IMR-90 (cell line): ENCODE measurements at regions not wholly inside any gene's neighbourhood (a gene's known extent, or its start where the extent isn't known, plus 50 kb on each side); places are given as distances from the start of the nearest gene placed in this dataset.
"Not testable (repeated sequence)": the region's sequence is repeated elsewhere in the genome, so short reads cannot be mapped to it uniquely, and the experiment has no call there.

Experiments used
- ATAC-seq: fragments of 200-7000 bp; cut with Tn5 transposase; 2 replicates; pipeline ENCODE4 v1.9.1; 2020; ENCODE audit warnings: low read depth, mild to moderate bottlenecking, moderate library complexity
- BruUV-seq: library from RNA; stranded (reverse); fragments of 400-500 nt; replicated peaks from 2 replicates; lab custom pipeline; 2021; lab: Mats Ljungman, UMichigan
- CTCF ChIA-PET: fragments of 300-600 bp; formaldehyde crosslinking; extraction: SDS; loops from one replicate; lab custom pipeline; 2021; ENCODE audit warnings: antibody characterized with exemption; lab: Yijun Ruan, JAX
- POLR2A ChIA-PET: fragments of 300-600 bp; sonication (Branson Sonifier 250); formaldehyde crosslinking; loops from one replicate; lab custom pipeline; 2022; ENCODE audit warnings: antibody characterized with exemption; ENCODE audit not compliant: unreplicated experiment; lab: Charles Lee
- DNase-seq: peaks from one replicate; pipeline ENCODE4 v3.0.0; 2013
- H2AFZ ChIP-seq: replicated peaks from 2 replicates; pipeline ENCODE3; 2013; ENCODE audit warnings: low read length, mild to moderate bottlenecking; ENCODE audit not compliant: poor library complexity
- H2AK5ac ChIP-seq: 2 replicates; pipeline ENCODE4 v1.6.1; 2013; ENCODE audit warnings: low read depth, low read length, inconsistent platforms
- H2AK9ac ChIP-seq: replicated peaks from 2 replicates; pipeline ENCODE3; 2013; ENCODE audit warnings: mild to moderate bottlenecking, low read depth, low read length, moderate library complexity; ENCODE audit not compliant: poor library complexity
- H2BK120ac ChIP-seq: 2 replicates; pipeline ENCODE4 v1.6.1; 2013; ENCODE audit warnings: low read depth, low read length, inconsistent platforms
- H2BK15ac ChIP-seq: 3 replicates; pipeline ENCODE4 v1.6.1; 2013; ENCODE audit warnings: low read depth, low read length, inconsistent platforms
- H2BK20ac ChIP-seq: 2 replicates; pipeline ENCODE4 v1.6.1; 2013; ENCODE audit warnings: low read depth, mild to moderate bottlenecking, inconsistent platforms, low read length, moderate library complexity
- H2BK5ac ChIP-seq: 2 replicates; pipeline ENCODE4 v1.6.1; 2013; ENCODE audit warnings: mild to moderate bottlenecking, low read depth, low read length, inconsistent platforms; ENCODE audit not compliant: poor library complexity, severe bottlenecking
- H3K14ac ChIP-seq: replicated peaks from 2 replicates; pipeline ENCODE4 v1.6.1; 2013; ENCODE audit warnings: low read depth, low read length, inconsistent platforms
- H3K18ac ChIP-seq: 2 replicates; pipeline ENCODE4 v1.6.1; 2013; ENCODE audit warnings: low read depth, low read length, control low read depth
- H3K23ac ChIP-seq: 2 replicates; pipeline ENCODE4 v1.6.1; 2013; ENCODE audit warnings: low read depth, low read length, inconsistent platforms
- H3K27ac ChIP-seq: 2 replicates; pipeline ENCODE4 v1.5.1; 2013; ENCODE audit warnings: mild to moderate bottlenecking, control low read depth, low read length; ENCODE audit not compliant: insufficient read depth
- H3K27me3 ChIP-seq: 2 replicates; pipeline ENCODE4 v1.6.1; 2013; ENCODE audit warnings: low read length; ENCODE audit not compliant: control insufficient read depth, insufficient read depth
- H3K36me3 ChIP-seq: 2 replicates; pipeline ENCODE4 v1.6.1; 2013; ENCODE audit warnings: low read length, mixed read lengths; ENCODE audit not compliant: control insufficient read depth, insufficient read depth
- H3K4ac ChIP-seq: 2 replicates; pipeline ENCODE4 v1.6.1; 2013; ENCODE audit warnings: low read depth, low read length, inconsistent platforms
- H3K4me1 ChIP-seq: 2 replicates; pipeline ENCODE4 v1.6.1; 2013; ENCODE audit warnings: low read length, mixed read lengths; ENCODE audit not compliant: control insufficient read depth, insufficient read depth
- H3K4me2 ChIP-seq: 2 replicates; pipeline ENCODE4 v1.6.1; 2013; ENCODE audit warnings: low read depth, mild to moderate bottlenecking, control low read depth, low read length, moderate library complexity
- H3K4me3 ChIP-seq: 2 replicates; pipeline ENCODE4 v1.5.1; 2013; ENCODE audit warnings: low read depth, mild to moderate bottlenecking, control low read depth, low read length, moderate library complexity; ENCODE audit not compliant: insufficient read depth
- H3K56ac ChIP-seq: 2 replicates; pipeline ENCODE4 v1.6.1; 2013; ENCODE audit warnings: low read length, inconsistent platforms; ENCODE audit not compliant: insufficient read depth; ENCODE audit errors: extremely low read depth
- H3K79me1 ChIP-seq, 2 experiments: 2 replicates each; pipeline ENCODE4 v1.6.1; 2013; ENCODE audit warnings: low read length in 2 of 2, inconsistent platforms in 1 of 2, low read depth in 1 of 2
- H3K9ac ChIP-seq: 2 replicates; pipeline ENCODE4 v1.6.1; 2013; ENCODE audit warnings: low read depth, low read length, control low read depth
- H3K9me1 ChIP-seq: 2 replicates; pipeline ENCODE4 v1.6.1; 2013; ENCODE audit warnings: low read length, inconsistent platforms; ENCODE audit not compliant: insufficient read depth
- H3K9me3 ChIP-seq: 2 replicates; pipeline ENCODE4 v1.6.1; 2013; ENCODE audit warnings: low read length; ENCODE audit not compliant: control insufficient read depth, insufficient read depth
- H4K20me1 ChIP-seq: 2 replicates; pipeline ENCODE4 v1.6.1; 2013; ENCODE audit warnings: low read length, inconsistent platforms; ENCODE audit not compliant: insufficient read depth
- H4K5ac ChIP-seq: 2 replicates; pipeline ENCODE4 v1.6.1; 2013; ENCODE audit warnings: mild to moderate bottlenecking, low read depth, low read length, control low read depth
- H4K8ac ChIP-seq, 2 experiments: 2 replicates each; pipeline ENCODE4 v1.6.1; 2013; ENCODE audit warnings: low read depth in 2 of 2, low read length in 2 of 2, control low read depth in 1 of 2, inconsistent platforms in 1 of 2
- H4K91ac ChIP-seq: 2 replicates; pipeline ENCODE4 v1.6.1; 2013; ENCODE audit warnings: low read depth, low read length, inconsistent platforms; ENCODE audit not compliant: insufficient read depth
- MAFK ChIP-seq: IDR thresholded peaks from 2 replicates; pipeline ENCODE4 v1.6.1; 2012; ENCODE audit warnings: low read depth, low read length, improper control_type of control experiment
- WGBS, 2 experiments: methylation state at CpG; one replicate each; pipeline versions ENCODE4 v1.1.5 to v1.1.7; 2013; ENCODE audit warnings: missing lambda C conversion rate in 2 of 2; ENCODE audit not compliant: insufficient read length in 1 of 2; ENCODE audit errors: extremely low coverage in 2 of 2; 5-methylcytosine and 5-hydroxymethylcytosine counted together
- dilution Hi-C: fragments of 300-500 bp; cut with HindIII; formaldehyde crosslinking; loops from one replicate; pipeline ENCODE4 v1.14.3; 2018; ENCODE audit warnings: low sequenced_read_pairs; ENCODE audit not compliant: unreplicated experiment
- in situ Hi-C: fragments of 300-500 bp; cut with MboI; formaldehyde crosslinking; loops from 3 replicates; pipeline ENCODE4 v1.14.3; 2019; ENCODE audit warnings: low sequenced_read_pairs, inconsistent platforms, mixed read lengths
- intact Hi-C: fragments of 100-400 bp; cut with micrococcal nuclease; formaldehyde crosslinking; loops from 2 replicates; pipeline ENCODE4 v1.10.0; 2022

DNA sequence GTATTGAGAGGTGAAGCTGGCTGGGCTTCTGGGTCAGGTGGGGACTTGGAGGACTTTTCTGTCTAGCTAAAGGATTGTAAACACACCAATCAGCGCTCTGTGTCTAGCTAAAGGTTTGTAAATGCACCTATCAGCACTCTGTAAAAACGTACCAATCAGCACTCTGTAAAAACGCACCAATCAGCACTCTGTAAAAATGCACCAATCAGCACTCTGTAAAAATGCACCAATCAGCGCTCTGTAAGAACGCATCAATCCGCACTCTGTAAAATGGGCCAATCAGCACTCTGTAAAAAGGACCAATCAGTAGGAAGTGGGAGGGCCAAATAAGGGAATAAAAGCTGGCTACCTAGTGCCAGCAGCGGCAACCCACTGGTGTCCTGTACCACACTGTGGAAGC, 56.1 kb upstream of the ALG10 start:
- intact Hi-C loops, H2BK20ac ChIP-seq, H2AK9ac ChIP-seq, H3K36me3 ChIP-seq, H2AFZ ChIP-seq, dilution Hi-C loops, H4K20me1 ChIP-seq, H2BK5ac ChIP-seq, H3K9ac ChIP-seq, H3K23ac ChIP-seq, H3K18ac ChIP-seq, POLR2A ChIA-PET, H3K4me3 ChIP-seq, H2AK5ac ChIP-seq, H2BK15ac ChIP-seq, H3K9me3 ChIP-seq, H3K27ac ChIP-seq, H3K14ac ChIP-seq, H3K9me1 ChIP-seq, H3K56ac ChIP-seq, H4K5ac ChIP-seq, H3K27me3 ChIP-seq, in situ Hi-C loops, H2BK120ac ChIP-seq, H3K4ac ChIP-seq, H3K4me1 ChIP-seq, DNase-seq, H4K91ac ChIP-seq, BruUV-seq, CTCF ChIA-PET, ATAC-seq, H3K4me2 ChIP-seq, H4K8ac ChIP-seq, H3K79me1 ChIP-seq: not testable (repeated sequence)
- TF ChIP-seq MAFK = peak; percentile 22; the same call in 1 of the 2 replicates
- WGBS, 2 experiments = 95% methylated on average over 3 of the region's 7 CpGs; no CpG with 5 or more reads in 1 of the 2 experiments
